Lung (tissue), 11 donors: ENCODE measurements at regions not wholly inside any gene's neighbourhood (a gene's known extent, or its start where the extent isn't known, plus 50 kb on each side); places are given as distances from the start of the nearest gene placed in this dataset.

Experiments used
- ATAC-seq: fragments of 200-7000 bp; cut with Tn5 transposase; one replicate; pipeline ENCODE4 v1.9.1; 2020; ENCODE audit warnings: moderate number of reproducible peaks; ENCODE audit not compliant: insufficient read depth, low FRiP score
- DNase-seq, 3 donors: peaks; one replicate each; pipeline ENCODE4 v3.0.0-alpha.2; 2013 to 2017
- H3K27ac ChIP-seq, 2 donors: one replicate each; pipeline ENCODE4 v1.5.1; 2013; ENCODE audit warnings: mild to moderate bottlenecking in 2 of 2, moderate library complexity in 2 of 2, control low read depth in 1 of 2, inconsistent platforms in 1 of 2, low read depth in 1 of 2, low read length in 1 of 2
- H3K27me3 ChIP-seq, 3 donors: one replicate each; pipeline ENCODE4 v1.5.1; 2013; ENCODE audit warnings: low read length in 2 of 3; ENCODE audit not compliant: control insufficient read depth in 3 of 3, insufficient read depth in 3 of 3
- H3K36me3 ChIP-seq, 4 donors: one replicate each; pipeline ENCODE4 v1.5.1; 2013; ENCODE audit warnings: low read length in 4 of 4, mild to moderate bottlenecking in 1 of 4, moderate library complexity in 1 of 4; ENCODE audit not compliant: control insufficient read depth in 4 of 4, insufficient read depth in 4 of 4
- H3K4me1 ChIP-seq, 5 donors: one replicate each; pipeline ENCODE4 v1.5.1; 2013; ENCODE audit warnings: low read length in 5 of 5, mild to moderate bottlenecking in 2 of 5, moderate library complexity in 1 of 5; ENCODE audit not compliant: control insufficient read depth in 5 of 5, insufficient read depth in 5 of 5
- H3K4me3 ChIP-seq: one replicate; pipeline ENCODE4 v1.5.1; 2013; ENCODE audit warnings: mild to moderate bottlenecking, control low read depth, moderate library complexity
- H3K9ac ChIP-seq, 2 donors: one replicate each; pipeline ENCODE4 v1.5.1; 2013; ENCODE audit warnings: low read length in 2 of 2, control low read depth in 1 of 2; ENCODE audit not compliant: insufficient read depth in 1 of 2
- H3K9me3 ChIP-seq, 4 donors: one replicate each; pipeline ENCODE4 v1.5.1; 2013; ENCODE audit warnings: low read length in 3 of 4, mild to moderate bottlenecking in 1 of 4, moderate library complexity in 1 of 4; ENCODE audit not compliant: control insufficient read depth in 4 of 4, insufficient read depth in 3 of 4
- WGBS, 2 donors: extraction: QIAGEN DNeasy Blood & Tissue Kit; methylation state at CpG; one replicate each; pipeline ENCODE4 v1.1.7; 2013; 5-methylcytosine and 5-hydroxymethylcytosine counted together
- TF ChIP-seq, protein P1 (sequence below): IDR thresholded peaks from 2 replicates; pipeline ENCODE4 v1.5.1; 2012; ENCODE audit warnings: mild to moderate bottlenecking; ENCODE audit errors: control extremely low read depth, extremely low read depth
- donor health status: control.
- donor health status: control.
- donor health status: Bipolar disorder and iron deficiency.
- donor health status: healthy.
- donor health status: DM: yes; HTN: yes; CAD: no.

DNA sequence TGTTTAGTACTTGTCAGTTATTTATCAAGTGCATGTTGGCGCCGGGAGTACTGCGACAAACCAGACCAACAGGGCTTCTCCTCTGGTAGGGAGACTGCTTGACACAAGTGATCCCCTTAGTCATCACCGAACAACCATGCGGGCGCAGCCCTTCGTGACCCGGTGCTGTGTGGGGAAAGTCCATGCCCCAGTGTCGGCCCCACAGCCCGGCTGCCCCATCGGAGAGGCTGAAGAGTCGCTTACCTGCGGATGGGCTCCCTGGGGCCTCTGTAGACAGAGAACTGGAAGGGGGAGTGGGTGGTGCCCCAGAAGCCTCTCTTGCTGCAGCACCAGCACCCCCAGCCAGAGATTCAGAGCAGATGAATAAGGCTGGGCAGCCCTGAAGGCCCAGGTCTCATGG lies 90.3 kb upstream of the PRR23E start:
- TF ChIP-seq, protein P1, sequence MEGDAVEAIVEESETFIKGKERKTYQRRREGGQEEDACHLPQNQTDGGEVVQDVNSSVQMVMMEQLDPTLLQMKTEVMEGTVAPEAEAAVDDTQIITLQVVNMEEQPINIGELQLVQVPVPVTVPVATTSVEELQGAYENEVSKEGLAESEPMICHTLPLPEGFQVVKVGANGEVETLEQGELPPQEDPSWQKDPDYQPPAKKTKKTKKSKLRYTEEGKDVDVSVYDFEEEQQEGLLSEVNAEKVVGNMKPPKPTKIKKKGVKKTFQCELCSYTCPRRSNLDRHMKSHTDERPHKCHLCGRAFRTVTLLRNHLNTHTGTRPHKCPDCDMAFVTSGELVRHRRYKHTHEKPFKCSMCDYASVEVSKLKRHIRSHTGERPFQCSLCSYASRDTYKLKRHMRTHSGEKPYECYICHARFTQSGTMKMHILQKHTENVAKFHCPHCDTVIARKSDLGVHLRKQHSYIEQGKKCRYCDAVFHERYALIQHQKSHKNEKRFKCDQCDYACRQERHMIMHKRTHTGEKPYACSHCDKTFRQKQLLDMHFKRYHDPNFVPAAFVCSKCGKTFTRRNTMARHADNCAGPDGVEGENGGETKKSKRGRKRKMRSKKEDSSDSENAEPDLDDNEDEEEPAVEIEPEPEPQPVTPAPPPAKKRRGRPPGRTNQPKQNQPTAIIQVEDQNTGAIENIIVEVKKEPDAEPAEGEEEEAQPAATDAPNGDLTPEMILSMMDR: no peak
- no peaks in the 10 kb centered on the region for H3K4me1 ChIP-seq
- DNase-seq (no peak), ATAC-seq (no peak)
- H3K27me3 ChIP-seq: no peaks in the 10 kb centered on the region
- no peak overlapping the region for H3K27ac ChIP-seq
- H3K9me3 ChIP-seq: no peaks in the 10 kb centered on the region
- WGBS, 2 donors: 91 to 94% methylated on average over 13 of the region's 13 CpGs
- H3K4me3 ChIP-seq: no peak overlapping the region
- H3K36me3 ChIP-seq: no peaks in the 10 kb centered on the region
- H3K9ac ChIP-seq: no peak overlapping the region

DNA sequence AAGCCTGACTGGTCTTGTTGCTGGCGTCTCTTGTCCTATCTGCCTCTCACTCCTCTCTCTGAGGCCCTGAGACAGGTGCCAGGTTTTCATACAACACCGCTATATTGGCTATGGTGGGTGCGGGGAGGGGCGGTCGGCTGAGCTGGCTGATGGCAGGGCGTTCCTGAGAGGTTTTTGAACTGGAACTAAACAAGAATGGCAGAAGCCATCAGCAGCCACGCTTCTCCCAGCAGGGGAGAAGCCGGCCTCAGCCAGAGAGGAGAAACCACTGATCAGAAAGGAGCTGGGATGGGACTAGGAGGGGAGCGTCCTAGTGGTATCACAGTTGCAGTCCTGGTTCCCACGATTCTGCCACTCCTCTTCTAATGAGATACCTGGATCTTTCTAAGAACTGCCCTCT lies 89.9 kb upstream of the PRR23E start:
- WGBS, 2 donors: 73 to 76% methylated on average over 10 of the region's 10 CpGs
- H3K9ac ChIP-seq: no peak overlapping the region
- TF ChIP-seq, protein P1: no peak
- no peaks in the 10 kb centered on the region for H3K27me3 ChIP-seq
- no peaks in the 10 kb centered on the region for H3K9me3 ChIP-seq
- ATAC-seq: no peak
- no peak overlapping the region for H3K4me3 ChIP-seq
- no peaks in the 10 kb centered on the region for H3K36me3 ChIP-seq
- H3K27ac ChIP-seq: no peak overlapping the region
- no peak for DNase-seq
- H3K4me1 ChIP-seq: no peaks in the 10 kb centered on the region

DNA sequence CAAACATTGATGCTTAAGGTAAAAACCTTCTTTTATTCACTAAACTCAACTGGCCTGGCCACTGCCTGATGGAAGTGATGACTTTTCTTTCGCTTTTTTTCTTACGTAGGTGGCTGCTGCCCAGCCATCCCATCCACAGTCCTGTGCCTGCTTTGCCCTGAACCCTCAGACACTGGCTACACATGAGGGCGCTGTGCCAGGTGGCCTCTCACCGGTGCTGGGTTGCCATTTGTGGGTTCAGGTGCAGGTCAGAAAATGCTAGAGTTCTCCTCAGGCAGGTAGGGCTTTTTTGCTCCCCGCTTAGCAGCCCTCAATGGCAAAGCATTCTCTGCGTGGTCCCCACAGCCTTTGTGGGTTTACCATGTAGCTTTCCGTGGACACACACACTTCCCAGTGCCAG lies 88.3 kb upstream of the PRR23E start:
- Histone ChIP-seq H3K36me3 (no peaks in the 10 kb centered on the region), H3K9ac (no peak overlapping the region), H3K4me1 (peaks cover 0 to under 1% (median 0%) of the 10 kb centered on the region in 5 donors), H3K4me3 (no peak overlapping the region), H3K9me3 (no peaks in the 10 kb centered on the region), H3K27ac (no peak overlapping the region), H3K27me3 (no peaks in the 10 kb centered on the region)
- TF ChIP-seq, protein P1: no peak
- ATAC-seq (no peak), DNase-seq (peak in 1 of 3 donors; percentile 2)
- 88% methylated on average over 7 of the region's 7 CpGs for WGBS, 2 donors

DNA sequence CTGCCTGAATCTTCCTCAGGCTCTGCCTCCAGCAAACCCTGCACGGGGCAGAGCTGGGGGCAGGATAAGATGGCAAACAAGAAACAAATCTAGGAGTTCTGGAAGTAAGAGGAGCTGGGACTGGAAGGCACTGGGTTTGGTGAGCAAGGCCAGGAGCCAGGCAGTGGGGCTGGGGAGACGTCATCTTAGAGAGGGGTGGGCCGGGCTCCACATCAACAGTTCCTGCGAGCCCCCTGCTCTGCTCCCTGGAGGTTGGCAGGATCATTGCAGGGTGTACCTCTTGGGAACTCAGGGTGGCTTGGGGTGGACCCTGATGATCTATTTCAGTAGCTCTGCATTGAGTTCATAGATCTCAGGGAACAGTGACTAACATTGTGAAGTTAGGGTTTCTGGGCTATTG lies 87.3 kb upstream of the PRR23E start:
- DNase-seq: peak in 1 of 3 donors; percentile 11
- WGBS, 2 donors: 83 to 86% methylated on average over 4 of the region's 4 CpGs
- TF ChIP-seq, protein P1: no peak

More for the DNA sequence above, 87.3 kb upstream of the PRR23E start:
- Histone ChIP-seq H3K4me1 (peaks cover 0 to 3% (median 0%) of the 10 kb centered on the region in 5 donors), H3K27me3 (no peaks in the 10 kb centered on the region), H3K9ac (no peak overlapping the region), H3K4me3 (no peak overlapping the region), H3K27ac (no peak overlapping the region), H3K9me3 (peaks cover 0 to 3% (median 0%) of the 10 kb centered on the region in 4 donors), H3K36me3 (no peaks in the 10 kb centered on the region)
- no peak for ATAC-seq
